ENCODE measurements at regions not wholly inside any gene's neighbourhood (a gene's known extent, or its start where the extent isn't known, plus 50 kb on each side); places are given as distances from the start of the nearest gene placed in this dataset.

- ChIA-PET CTCF (no interaction called here), POLR2A (no interaction called here)
- H3K4me3 ChIP-seq (ENCODE audit: low read depth in 2 of 2, low read length in 2 of 2), result no peak overlapping the region
- intact Hi-C loops (cut with micrococcal nuclease; ENCODE audit: unreplicated experiment) (no loop called here), in situ Hi-C loops (cut with HindIII; ENCODE audit: low pct_unique_long_range_greater_than_20kb, low sequenced_read_pairs) (no loop called here)
- no peaks in the 10 kb centered on the region for H3K9me3 ChIP-seq (ENCODE audit: control insufficient read depth, insufficient read depth, low read depth, low read length)
- no peaks in the 10 kb centered on the region for H3K27me3 ChIP-seq (ENCODE audit: control insufficient read depth, insufficient read depth, low read length)
- H3K27ac ChIP-seq (ENCODE audit: low read length), result no peak overlapping the region
- TF ChIP-seq, protein P1, sequence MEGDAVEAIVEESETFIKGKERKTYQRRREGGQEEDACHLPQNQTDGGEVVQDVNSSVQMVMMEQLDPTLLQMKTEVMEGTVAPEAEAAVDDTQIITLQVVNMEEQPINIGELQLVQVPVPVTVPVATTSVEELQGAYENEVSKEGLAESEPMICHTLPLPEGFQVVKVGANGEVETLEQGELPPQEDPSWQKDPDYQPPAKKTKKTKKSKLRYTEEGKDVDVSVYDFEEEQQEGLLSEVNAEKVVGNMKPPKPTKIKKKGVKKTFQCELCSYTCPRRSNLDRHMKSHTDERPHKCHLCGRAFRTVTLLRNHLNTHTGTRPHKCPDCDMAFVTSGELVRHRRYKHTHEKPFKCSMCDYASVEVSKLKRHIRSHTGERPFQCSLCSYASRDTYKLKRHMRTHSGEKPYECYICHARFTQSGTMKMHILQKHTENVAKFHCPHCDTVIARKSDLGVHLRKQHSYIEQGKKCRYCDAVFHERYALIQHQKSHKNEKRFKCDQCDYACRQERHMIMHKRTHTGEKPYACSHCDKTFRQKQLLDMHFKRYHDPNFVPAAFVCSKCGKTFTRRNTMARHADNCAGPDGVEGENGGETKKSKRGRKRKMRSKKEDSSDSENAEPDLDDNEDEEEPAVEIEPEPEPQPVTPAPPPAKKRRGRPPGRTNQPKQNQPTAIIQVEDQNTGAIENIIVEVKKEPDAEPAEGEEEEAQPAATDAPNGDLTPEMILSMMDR (IDR thresholded peaks at IDR 0.05), result no peak
- no peak for TF ChIP-seq POLR2AphosphoS5 (IDR thresholded peaks at IDR 0.05; ENCODE audit: low read depth, low read length)
- TF ChIP-seq TCF7L2 (IDR thresholded peaks at IDR 0.05; ENCODE audit: low read depth, low read length), result no peak
- no peak for TF ChIP-seq SIN3A (IDR thresholded peaks at IDR 0.05; ENCODE audit: borderline replicate concordance, insufficient read depth, low read depth, low read length)
- no peak for TF ChIP-seq REST (IDR thresholded peaks at IDR 0.05; ENCODE audit: insufficient read depth in 1 of 2, low read depth in 2 of 2, low read length in 1 of 2)
- no peak for DNase-seq (ENCODE audit: low read depth, low spot score)
- H3K4me1 ChIP-seq (ENCODE audit: control insufficient read depth, insufficient read depth, low read length), result no peaks in the 10 kb centered on the region
- H3K36me3 ChIP-seq (ENCODE audit: control insufficient read depth, insufficient read depth, low read length), result no peaks in the 10 kb centered on the region
- no TSS peak for BruUV-seq (replicated peaks)
- no peak for ATAC-seq
Measured at GRCh38 chr16:54504372-54504771, 217.8 kb upstream of the IRX3 start.

- no peak overlapping the region for H3K4me3 ChIP-seq (ENCODE audit: low read depth in 2 of 2, low read length in 2 of 2)
- in situ Hi-C loops (cut with HindIII; ENCODE audit: low pct_unique_long_range_greater_than_20kb, low sequenced_read_pairs) (no loop called here), intact Hi-C loops (cut with micrococcal nuclease; ENCODE audit: unreplicated experiment) (no loop called here)
- H3K4me1 ChIP-seq (ENCODE audit: control insufficient read depth, insufficient read depth, low read length), result no peaks in the 10 kb centered on the region
- no peak for DNase-seq (ENCODE audit: low read depth, low spot score)
- POLR2A ChIA-PET, result no interaction called here
- H3K27me3 ChIP-seq (ENCODE audit: control insufficient read depth, insufficient read depth, low read length), result no peaks in the 10 kb centered on the region
- H3K9me3 ChIP-seq (ENCODE audit: control insufficient read depth, insufficient read depth, low read depth, low read length), result no peaks in the 10 kb centered on the region
- H3K36me3 ChIP-seq (ENCODE audit: control insufficient read depth, insufficient read depth, low read length), result no peaks in the 10 kb centered on the region
- CTCF ChIA-PET, result no interaction called here
- TF ChIP-seq TCF7L2 (IDR thresholded peaks at IDR 0.05; ENCODE audit: low read depth, low read length), result no peak
- TF ChIP-seq POLR2AphosphoS5 (IDR thresholded peaks at IDR 0.05; ENCODE audit: low read depth, low read length), result no peak
- no peak for ATAC-seq
- H3K27ac ChIP-seq (ENCODE audit: low read length), result no peak overlapping the region
- no TSS peak for BruUV-seq (replicated peaks)
Measured at GRCh38 chr16:54503856-54504219, 217.3 kb upstream of the IRX3 start.

DNA sequence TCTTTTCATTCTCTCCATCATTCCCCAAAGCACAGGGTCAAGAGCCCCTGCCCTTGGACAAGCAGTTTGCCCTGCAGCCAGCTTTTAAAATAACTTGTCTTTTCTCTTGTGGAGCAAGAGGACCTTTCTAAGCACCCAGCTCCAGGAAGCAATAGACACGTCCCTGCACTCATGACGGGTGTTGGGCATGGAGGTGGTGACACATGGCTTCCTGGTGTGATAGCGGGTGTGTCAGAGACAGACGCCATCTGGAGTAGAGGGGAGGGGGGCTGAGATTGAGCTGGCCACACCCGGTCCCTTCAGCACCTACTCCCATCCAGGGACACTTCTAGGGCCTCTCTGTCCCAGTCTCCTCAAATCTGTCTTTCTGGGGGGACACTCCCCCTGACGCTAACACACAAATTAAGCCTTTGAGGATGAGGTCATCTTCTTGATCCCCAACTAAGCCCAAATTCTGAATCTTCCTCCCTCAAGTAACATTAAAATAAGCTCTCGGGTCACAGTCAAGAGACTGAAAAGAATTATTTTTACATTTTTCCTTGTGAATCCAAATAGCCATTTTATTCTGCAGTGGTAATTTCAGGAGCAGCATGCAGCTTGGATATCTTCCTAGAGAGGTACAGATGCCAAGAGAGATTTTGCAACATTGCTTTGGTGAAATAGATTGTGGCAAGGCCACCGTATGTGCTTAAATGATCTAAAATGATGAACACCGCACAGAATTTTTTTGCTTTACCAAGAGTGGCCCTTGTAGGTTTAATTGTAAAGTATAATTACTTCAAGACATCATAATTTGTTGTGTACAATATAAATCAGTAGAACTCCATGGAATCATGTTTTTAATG lies 216.6 kb upstream of the IRX3 start:
- POLR2A ChIA-PET, result no interaction called here
- in situ Hi-C loops (cut with HindIII; ENCODE audit: low pct_unique_long_range_greater_than_20kb, low sequenced_read_pairs), result no loop called here

More for the DNA sequence above, 216.6 kb upstream of the IRX3 start:
- TF ChIP-seq SIN3A (IDR thresholded peaks at IDR 0.05; ENCODE audit: borderline replicate concordance, insufficient read depth, low read depth, low read length), result no peak
- TF ChIP-seq REST (IDR thresholded peaks at IDR 0.05; ENCODE audit: insufficient read depth in 1 of 2, low read depth in 2 of 2, low read length in 1 of 2), result no peak
- TF ChIP-seq, protein P1 (IDR thresholded peaks at IDR 0.05), result no peak
- no peak for TF ChIP-seq POLR2AphosphoS5 (IDR thresholded peaks at IDR 0.05; ENCODE audit: low read depth, low read length)
- no peak for TF ChIP-seq TCF7L2 (IDR thresholded peaks at IDR 0.05; ENCODE audit: low read depth, low read length)
- no peak overlapping the region for H3K4me3 ChIP-seq (ENCODE audit: low read depth in 2 of 2, low read length in 2 of 2)
- ATAC-seq (no peak), DNase-seq (ENCODE audit: low read depth, low spot score) (no peak)
- CTCF ChIA-PET, result no interaction called here
- H3K36me3 ChIP-seq (ENCODE audit: control insufficient read depth, insufficient read depth, low read length), result no peaks in the 10 kb centered on the region
- BruUV-seq (replicated peaks), result no TSS peak
- no peaks in the 10 kb centered on the region for H3K27me3 ChIP-seq (ENCODE audit: control insufficient read depth, insufficient read depth, low read length)
- no peak overlapping the region for H3K27ac ChIP-seq (ENCODE audit: low read length)
- intact Hi-C loops (cut with micrococcal nuclease; ENCODE audit: unreplicated experiment), result no loop called here
- H3K4me1 ChIP-seq (ENCODE audit: control insufficient read depth, insufficient read depth, low read length), result no peaks in the 10 kb centered on the region
- H3K9me3 ChIP-seq (ENCODE audit: control insufficient read depth, insufficient read depth, low read depth, low read length), result no peaks in the 10 kb centered on the region
